ENCODE measurements at regions not wholly inside any gene's neighbourhood (a gene's known extent, or its start where the extent isn't known, plus 50 kb on each side); places are given as distances from the start of the nearest gene placed in this dataset.

- FAIRE-seq (no peak), DNase-seq (ENCODE audit: low read depth in 1 of 2, low spot score in 2 of 2) (no peak)
- H3K23me2 ChIP-seq (ENCODE audit: low read depth, low read length): no peaks in the 10 kb centered on the region
- no peak overlapping the region for H3K56ac ChIP-seq (replicated peaks; ENCODE audit: insufficient read length, low read depth, low read length)
- 88% methylated on average over 7 of the region's 7 CpGs; no CpG with 5 or more reads in 1 of the 2 experiments for WGBS, 2 experiments (ENCODE audit: extremely low coverage in 1 of 2, insufficient coverage in 1 of 2, insufficient read length in 1 of 2, insufficient replicate concordance in 2 of 2, low coverage in 1 of 2, low lambda C conversion rate in 2 of 2, missing lambda C conversion rate in 1 of 2)
- H3K79me1 ChIP-seq (ENCODE audit: low read depth, low read length): no peaks in the 10 kb centered on the region
- H2BK15ac ChIP-seq (ENCODE audit: low read length): no peak overlapping the region
- no peak overlapping the region for H3K23ac ChIP-seq (ENCODE audit: insufficient read length)
- H2BK120ac ChIP-seq (replicated peaks; ENCODE audit: low read depth, low read length): no peak overlapping the region
- CTCF ChIA-PET (ENCODE audit: partially characterized antibody): interaction anchor here (0.6 to 4.9 kb wide), 5 partner anchors 8 to 55 kb away, joined by 3 to 21 read pairs (median 4); no protein-coding TSS in a partner anchor
- no peaks in the 10 kb centered on the region for H3K9me3 ChIP-seq (ENCODE audit: insufficient read depth in 2 of 2, low read depth in 1 of 2, low read length in 1 of 2)
- no peak overlapping the region for H3K4me3 ChIP-seq (ENCODE audit: extremely low read depth in 1 of 4, insufficient read depth in 2 of 4, low read depth in 3 of 4, low read length in 4 of 4)
- no peaks in the 10 kb centered on the region for H3K27me3 ChIP-seq (replicated peaks in 1 of 4; ENCODE audit: control insufficient read depth in 3 of 4, extremely low read depth in 1 of 4, insufficient read depth in 3 of 4, low read length in 3 of 4)
- no peak overlapping the region for H2BK12ac ChIP-seq (ENCODE audit: low read depth, low read length)
- H2AFZ ChIP-seq (ENCODE audit: low read length): no peak overlapping the region
- no peak overlapping the region for H3K4me2 ChIP-seq (ENCODE audit: insufficient read depth in 1 of 2, low read depth in 2 of 2, low read length in 2 of 2)
- H4K5ac ChIP-seq (ENCODE audit: insufficient read length, low read depth, low read length): no peak overlapping the region
- H4K8ac ChIP-seq (ENCODE audit: extremely low read depth, insufficient read depth, low read length): no peak overlapping the region
- H3K27ac ChIP-seq (ENCODE audit: low read depth, low read length): no peak overlapping the region
- H4K91ac ChIP-seq (replicated peaks; ENCODE audit: insufficient read length, low read length): no peak overlapping the region
- POLR2A ChIA-PET (ENCODE audit: partially characterized antibody): no interaction called here
- H2AK5ac ChIP-seq (ENCODE audit: low read depth, low read length): no peak overlapping the region
- no peaks in the 10 kb centered on the region for H3K36me3 ChIP-seq (ENCODE audit: control insufficient read depth in 2 of 4, insufficient read depth in 4 of 4, low read length in 3 of 4)
- no peak overlapping the region for H3K18ac ChIP-seq (ENCODE audit: extremely low read depth, low read length)
- no peaks in the 10 kb centered on the region for H3K79me2 ChIP-seq (ENCODE audit: control insufficient read depth in 1 of 2, insufficient read depth in 2 of 2, low read length in 2 of 2)
- H2BK5ac ChIP-seq (ENCODE audit: low read depth, low read length): no peak overlapping the region
- no peak overlapping the region for H3K14ac ChIP-seq (ENCODE audit: insufficient read length)
- H2BK20ac ChIP-seq (ENCODE audit: low read length): no peak overlapping the region
- no peaks in the 10 kb centered on the region for H3K4me1 ChIP-seq (replicated peaks in 1 of 4; ENCODE audit: control insufficient read depth in 3 of 4, insufficient read depth in 4 of 4, low read length in 3 of 4)
- TF ChIP-seq RNF2 (IDR thresholded peaks at IDR 0.05; ENCODE audit: borderline replicate concordance, low read depth, low read length, missing control alignments, poor library complexity, severe bottlenecking): no peak
- no peak overlapping the region for H3K4ac ChIP-seq (replicated peaks; ENCODE audit: insufficient read length, low read depth, low read length)
- H3K9ac ChIP-seq (replicated peaks in 1 of 4; ENCODE audit: extremely low read depth in 1 of 4, low read depth in 3 of 4, low read length in 3 of 4): no peak overlapping the region
- no peaks in the 10 kb centered on the region for H4K20me1 ChIP-seq (replicated peaks in 1 of 2; ENCODE audit: control insufficient read depth in 1 of 2, insufficient read depth in 2 of 2, low read length in 2 of 2)
These were observed 137.1 kb upstream of the USP24 start for GRCh38 chr1:55352080-55352810.
